Panc1 (cell line): ENCODE measurements at regions not wholly inside any gene's neighbourhood (a gene's known extent, or its start where the extent isn't known, plus 50 kb on each side); places are given as distances from the start of the nearest gene placed in this dataset.

Experiments used
- CTCF ChIP-seq: fragments of 450-650 bp; IDR thresholded peaks from 2 replicates; pipeline ENCODE4 v1.5.1; 2017; ENCODE audit warnings: mild to moderate bottlenecking
- POLR2AphosphoS5 ChIP-seq: IDR thresholded peaks from 2 replicates; pipeline ENCODE4 v1.6.1; 2012; ENCODE audit warnings: mild to moderate bottlenecking, low read depth, low read length, moderate library complexity
- REST ChIP-seq, 2 experiments: IDR thresholded peaks; 2 replicates each; pipeline ENCODE4 v1.6.1; 2011 to 2012; ENCODE audit warnings: low read depth in 2 of 2, control low read depth in 1 of 2, low read length in 1 of 2, mild to moderate bottlenecking in 1 of 2, moderate library complexity in 1 of 2; ENCODE audit not compliant: insufficient read depth in 1 of 2
- SIN3A ChIP-seq: IDR thresholded peaks from 2 replicates; pipeline ENCODE4 v1.6.1; 2012; ENCODE audit warnings: low read depth, mild to moderate bottlenecking, low read length, moderate library complexity, borderline replicate concordance; ENCODE audit not compliant: insufficient read depth

DNA sequence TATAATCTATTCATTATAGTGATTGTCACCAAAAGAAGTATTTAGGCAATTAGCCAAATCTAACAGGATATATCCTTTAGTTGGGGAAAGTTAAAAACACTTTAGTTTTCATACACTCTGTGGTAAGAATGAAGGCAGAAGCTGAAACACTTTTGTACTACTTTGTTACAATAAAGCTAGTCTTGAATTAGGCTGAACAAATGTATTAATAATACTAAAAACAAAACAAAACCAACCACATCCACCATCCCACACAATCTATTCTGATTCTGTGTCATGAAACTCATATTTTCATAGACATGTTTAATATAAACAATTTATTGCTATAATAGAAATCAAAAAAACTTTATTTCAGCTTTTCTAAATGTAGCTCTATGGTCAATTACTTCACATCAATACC is 508.8 kb downstream of the ZEB2 start:
- no peak for TF ChIP-seq REST (IDR thresholded peaks at IDR 0.05; ENCODE audit: insufficient read depth in 1 of 2, low read depth in 2 of 2, low read length in 1 of 2)
- TF ChIP-seq POLR2AphosphoS5 = no peak
- no peak for TF ChIP-seq CTCF
- no peak for TF ChIP-seq SIN3A
